Germinal center (tissue), 1 donor: ENCODE measurements at regions not wholly inside any gene's neighbourhood (a gene's known extent, or its start where the extent isn't known, plus 50 kb on each side); places are given as distances from the start of the nearest gene placed in this dataset.

Experiments used
- DNase-seq: peaks from one replicate; pipeline ENCODE4 v3.0.0; 2012; ENCODE audit warnings: mixed read lengths, low spot score

DNA sequence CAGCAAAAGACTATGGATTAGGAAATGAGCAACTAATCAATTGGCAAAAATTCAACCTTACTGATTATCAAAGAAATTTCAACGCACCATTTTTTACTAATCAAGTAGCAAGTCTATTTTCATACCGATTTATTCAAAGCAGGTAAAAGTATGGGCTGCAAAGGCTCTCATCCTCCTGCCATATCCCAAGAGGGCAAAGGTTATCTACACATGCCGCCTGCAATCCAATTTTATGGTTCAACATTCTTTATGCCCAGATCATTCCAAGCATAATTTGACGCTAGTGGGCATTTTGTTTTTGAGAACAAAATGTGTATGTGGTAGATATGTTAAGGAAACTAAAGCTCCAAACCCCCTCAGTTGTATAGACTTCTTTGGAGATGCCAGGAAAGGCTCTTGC is 270.6 kb downstream of the MAF start:
- no peak for DNase-seq

DNA sequence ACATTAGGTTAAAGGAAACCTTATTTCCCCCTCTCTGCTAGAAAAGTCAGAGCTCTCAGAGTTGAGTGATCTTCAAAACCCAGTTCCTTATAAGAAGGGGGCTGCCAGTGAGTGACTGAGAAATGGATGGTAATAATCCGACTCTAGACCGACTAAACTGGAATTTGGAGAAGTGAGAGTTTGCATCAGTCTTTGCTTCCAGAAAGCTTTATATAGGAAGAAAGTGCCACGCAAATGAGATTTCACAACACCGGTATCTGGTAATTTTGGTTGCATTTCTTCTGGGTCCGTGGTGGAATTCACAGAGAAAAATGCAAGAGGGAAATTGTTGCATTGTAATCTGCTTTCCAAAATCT is 271.4 kb downstream of the MAF start:
- no peak for DNase-seq

DNA sequence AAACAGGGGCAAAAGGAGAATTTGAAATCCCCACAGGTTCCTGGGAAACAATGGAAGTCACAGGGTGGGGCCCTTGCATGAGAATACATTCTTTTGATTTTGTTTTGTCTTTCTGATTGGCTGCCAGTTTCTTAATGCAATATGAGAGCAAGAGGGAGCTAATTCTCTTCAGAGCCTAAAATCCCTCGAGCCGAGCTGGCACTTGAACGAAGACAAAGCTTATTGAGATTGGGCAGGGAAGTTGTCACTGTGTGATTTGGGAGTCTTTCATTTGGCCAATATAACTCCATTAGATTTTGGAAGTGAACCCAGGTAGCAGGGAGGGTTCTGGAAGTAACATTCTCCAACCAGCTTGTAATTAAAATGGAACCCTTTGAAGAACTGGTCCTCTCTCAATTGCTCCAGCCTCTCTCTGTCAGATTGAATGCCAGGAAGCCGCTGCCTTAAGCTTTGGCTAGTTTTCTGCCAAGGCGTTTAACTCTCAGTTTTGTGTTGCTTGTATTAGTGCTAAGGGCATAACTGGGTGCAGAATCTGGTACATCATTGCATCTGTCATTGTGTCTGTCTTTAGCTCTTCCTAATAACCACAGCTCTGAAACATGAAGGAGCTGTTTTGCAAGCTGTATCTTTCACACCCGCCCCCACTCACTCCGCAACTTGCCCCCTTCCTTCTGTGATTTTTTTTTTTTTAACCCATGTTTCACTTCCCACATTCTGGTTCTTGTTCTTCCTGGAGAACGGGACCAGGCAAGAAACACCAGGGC is 272.0 kb downstream of the MAF start:
- DNase-seq, result no peak

DNA sequence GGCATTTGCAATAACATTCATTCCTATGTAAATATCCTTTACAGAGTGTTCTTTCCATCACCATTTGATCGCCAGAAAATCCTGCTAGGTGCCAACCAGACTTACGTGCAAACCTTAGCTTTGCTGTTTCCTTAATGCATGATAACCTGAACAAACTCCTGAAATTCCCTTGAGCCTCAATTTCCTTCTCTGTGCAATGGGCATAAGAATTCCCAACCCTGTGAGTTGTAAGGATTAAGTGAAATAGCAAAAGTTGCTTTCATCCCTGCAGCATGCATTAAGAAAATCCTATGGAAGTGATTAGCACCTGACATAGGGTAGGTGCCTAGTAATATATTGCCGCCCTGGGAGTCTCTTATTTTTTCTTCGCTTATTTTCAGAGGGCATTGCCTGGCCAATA is 272.7 kb downstream of the MAF start:
- no peak for DNase-seq

DNA sequence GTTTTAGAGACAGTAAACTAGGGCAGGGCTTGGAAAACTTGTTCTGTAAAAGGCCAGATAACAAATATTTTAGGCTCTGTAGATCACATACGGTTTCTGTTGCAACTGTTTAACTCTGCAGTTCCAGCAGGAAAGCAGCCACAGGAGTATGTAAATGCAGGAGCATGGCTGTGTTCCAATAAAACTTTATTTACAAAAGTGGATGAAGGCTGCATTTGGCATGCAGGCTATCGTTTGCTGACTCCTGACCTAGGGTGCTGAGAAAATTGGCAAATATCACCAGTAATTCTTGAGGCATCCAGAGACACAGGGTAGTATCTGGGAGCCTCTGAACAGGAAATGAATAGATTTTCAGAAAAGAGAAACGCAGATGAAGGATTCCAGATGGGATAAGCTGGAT is 274.0 kb downstream of the MAF start:
- no peak for DNase-seq

DNA sequence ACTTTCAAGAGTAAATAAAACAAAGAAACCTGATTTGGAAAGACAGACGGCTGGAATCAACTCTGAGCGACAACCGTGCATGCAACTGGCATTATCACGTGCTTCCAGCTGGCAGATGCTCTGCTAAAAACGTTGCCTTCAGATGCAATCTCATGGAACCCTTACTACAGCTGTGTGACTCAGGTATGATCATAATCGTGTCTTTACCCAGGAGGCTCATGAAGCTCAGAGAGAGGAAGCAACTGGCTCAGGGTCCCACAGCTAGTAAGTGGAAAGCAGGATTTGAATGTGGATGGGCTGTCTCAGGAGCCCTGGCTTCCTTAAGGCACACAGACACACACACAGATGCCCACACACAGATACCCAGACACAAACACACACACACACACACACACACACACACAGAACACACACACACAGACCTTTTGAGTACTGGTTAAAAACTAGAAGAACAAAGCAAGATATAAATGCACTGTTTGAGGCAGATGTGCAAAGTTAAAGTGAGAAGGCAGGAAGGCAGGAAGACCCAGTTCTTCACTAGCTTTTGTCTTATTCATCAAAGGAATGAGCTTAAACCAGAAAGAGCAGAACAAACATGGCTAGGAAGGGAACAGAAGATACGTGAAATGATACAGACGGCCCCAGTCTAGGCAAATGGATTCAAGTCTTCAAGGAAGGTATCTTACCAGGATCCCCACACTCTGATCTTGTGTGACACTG is 275.2 kb downstream of the MAF start:
- DNase-seq, result no peak

DNA sequence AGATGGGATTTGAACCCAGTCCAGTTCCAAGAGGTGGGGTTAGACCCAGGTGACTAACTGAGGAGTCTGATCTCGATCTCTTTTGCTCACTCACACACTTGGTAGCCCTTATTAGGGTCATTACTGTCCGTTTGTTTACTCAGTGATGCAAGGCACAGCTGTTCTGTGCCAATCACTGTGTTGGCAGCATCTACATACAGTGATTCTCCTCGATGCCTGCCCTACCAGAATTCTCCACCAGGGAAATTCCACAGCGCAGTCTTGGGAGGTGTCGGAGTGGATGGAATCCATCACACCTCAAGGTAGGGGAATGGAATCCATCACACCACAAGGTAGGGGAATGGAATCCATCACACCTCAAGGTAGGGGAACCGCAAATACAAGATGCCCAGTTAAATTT is 279.6 kb downstream of the MAF start:
- no peak for DNase-seq

DNA sequence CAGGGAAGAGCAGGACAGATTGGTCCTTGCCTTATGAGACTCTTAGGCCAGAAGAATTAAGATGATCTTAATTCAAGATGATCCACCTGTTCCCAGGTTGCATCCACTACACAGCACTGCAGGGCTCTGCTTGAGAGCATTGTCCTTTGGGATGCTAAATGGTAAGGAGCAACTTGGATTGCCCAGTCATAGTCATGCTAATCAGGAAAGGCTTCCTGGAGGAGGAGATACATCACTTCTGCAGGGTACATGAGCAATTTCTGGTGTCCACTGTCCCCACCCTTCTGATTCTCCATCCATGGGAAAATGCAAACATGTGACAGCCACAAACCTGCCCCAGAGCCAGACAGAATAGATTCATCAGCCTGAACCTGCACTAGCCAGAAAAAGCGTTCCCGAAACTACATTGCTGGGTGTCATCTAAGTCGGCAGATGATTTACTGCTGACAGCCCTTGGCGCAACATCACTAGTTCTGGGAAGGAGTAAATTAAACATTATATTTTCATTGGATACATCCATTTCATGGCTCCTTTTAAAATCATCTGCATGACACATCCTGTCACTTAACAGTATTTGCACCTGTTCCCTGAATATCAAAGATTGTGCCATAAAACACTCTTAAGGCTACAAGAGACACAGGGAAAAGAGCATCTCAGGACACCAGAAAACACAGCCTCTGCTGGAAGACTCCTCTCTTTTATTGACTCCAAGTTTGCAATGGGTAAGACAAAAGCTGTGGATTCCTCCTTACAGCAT is 282.2 kb downstream of the MAF start:
- no peak for DNase-seq

DNA sequence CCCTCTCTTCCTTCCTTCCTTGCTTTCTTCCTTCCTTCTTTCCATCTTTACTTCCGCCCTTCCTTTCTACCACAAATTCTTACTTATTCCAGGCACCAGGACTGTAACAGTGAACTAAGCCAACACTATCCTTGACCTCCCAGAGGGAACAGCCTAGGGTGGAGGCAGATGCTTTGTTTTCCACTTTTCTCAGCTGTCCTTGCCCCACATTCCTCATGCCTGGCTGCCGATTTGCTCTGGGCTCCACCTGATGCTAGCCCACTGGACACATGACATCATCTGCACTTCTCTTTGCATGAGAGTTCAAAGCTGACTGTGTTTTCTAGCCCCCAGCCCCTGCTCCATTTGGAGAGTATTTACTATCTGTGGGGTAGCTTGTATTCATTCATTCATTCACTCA is 283.0 kb downstream of the MAF start:
- DNase-seq, result no peak

DNA sequence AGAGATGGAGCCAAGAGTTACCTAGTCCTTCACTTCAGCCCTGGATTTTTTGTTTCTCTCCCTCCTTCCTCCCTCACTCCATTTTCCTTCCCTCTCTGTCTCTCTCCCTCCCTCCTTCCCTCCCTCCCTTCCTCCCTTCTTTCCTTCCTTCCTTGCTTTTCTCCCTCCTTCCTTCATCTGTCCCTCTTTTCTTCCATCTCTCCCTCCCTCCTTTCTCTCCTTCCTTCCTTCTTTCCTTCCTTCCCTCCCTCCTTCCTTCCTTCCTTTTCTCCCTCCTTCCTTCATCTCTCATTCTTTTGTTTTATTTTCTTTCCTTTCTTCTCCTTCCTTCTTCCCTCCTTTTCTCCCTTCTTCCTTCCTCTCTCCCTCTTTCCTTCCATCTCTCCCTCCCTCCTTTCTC is 283.5 kb downstream of the MAF start:
- DNase-seq, result no peak

DNA sequence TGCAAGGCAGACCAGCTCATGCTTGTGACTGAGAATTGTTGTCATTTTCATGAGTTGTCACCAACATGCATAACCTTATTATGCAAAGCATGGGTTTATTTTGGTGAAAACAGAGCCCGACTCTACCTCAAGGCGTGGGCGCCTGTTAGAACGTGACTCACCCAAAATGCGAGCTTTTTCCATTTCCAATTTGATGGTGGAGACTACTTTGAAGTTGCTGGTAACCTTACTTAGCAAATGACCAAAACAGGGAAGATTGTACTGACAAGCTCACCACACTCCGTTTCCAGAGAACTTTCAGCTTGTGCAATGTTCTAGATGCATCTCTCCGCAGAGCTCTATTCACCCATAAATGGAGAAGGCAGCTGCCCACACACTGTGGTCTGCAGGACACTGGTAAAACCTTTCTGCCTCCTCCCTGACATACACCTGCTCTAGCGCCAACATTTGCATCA is 284.5 kb downstream of the MAF start:
- peak; percentile 60 for DNase-seq

DNA sequence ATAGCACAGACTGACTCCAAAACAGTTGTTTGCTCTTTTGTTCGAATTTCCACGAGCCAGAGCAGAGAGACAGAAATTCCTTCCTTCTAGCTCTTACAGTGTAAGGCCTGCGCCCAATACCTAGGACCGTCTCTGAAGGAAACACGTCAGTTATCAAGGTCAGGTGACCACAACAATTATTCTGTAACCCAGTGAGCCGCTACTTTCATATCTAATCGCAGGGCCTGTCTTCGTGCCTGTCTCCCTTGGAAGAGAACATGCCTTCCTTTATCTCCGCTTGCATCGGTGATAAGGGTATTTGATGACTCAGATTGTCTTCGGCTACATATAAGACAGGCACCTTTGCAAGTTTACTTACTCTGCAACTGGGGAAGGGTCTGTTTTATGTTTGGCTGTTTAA is 288.0 kb downstream of the MAF start:
- no peak for DNase-seq

DNA sequence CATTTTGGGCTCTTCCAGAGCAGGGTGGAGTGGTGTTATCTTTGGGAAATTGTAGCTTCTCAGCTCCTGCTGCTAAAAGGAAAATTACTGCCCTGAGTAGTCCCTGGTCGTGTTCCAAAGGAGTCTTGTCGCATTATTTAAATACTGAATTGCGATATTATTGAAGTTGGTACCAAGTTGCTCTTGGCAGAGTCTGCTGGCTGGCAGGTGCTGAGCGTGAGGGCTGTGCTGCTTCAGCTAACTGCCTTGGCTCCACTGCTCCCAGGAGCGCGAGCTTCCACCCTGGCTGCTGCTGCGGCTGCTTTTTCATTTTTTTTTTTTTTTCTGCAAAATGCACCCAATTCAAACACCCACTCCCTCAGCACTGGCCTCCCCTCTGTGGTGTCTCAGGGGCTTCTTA is 289.8 kb downstream of the MAF start:
- no peak for DNase-seq

DNA sequence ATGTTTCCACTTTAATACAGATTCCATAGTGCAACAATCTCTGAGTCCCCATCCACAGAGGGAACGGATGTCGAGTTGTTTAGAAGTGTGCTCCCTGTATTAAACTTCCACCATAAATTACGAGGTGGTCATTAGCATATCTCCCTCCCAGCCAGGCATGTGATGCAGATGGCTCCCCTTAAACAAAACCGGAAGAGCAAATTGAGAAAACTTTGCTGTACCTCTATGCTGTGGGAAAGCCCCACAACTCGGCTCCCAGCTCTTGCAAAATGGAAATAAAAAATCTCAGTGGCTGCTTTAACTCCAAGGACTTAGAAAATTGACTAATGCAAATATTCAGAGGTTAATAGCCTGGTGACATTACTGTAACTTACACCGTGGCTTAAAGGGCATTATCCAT is 290.9 kb downstream of the MAF start:
- peak; percentile 16 for DNase-seq

DNA sequence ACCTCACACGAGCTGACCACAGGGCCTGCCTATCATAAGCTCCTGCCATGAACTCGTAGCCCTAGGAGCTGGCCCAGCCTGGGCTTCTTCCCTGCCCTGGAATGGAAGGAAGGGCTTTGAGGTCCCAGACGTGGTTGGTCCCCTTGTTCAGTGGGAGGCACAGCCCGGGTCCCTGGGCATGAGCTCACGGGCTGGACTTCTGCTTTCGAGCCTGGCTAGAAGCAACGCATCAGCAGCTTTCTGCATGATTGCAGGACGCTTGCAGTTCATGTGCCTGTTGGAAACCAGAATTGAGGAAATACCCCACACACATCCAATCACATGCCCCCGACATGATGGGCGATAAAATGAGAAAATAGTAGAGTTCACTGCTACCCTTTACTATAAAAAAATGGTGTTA is 293.3 kb downstream of the MAF start:
- peak; percentile 24 for DNase-seq

DNA sequence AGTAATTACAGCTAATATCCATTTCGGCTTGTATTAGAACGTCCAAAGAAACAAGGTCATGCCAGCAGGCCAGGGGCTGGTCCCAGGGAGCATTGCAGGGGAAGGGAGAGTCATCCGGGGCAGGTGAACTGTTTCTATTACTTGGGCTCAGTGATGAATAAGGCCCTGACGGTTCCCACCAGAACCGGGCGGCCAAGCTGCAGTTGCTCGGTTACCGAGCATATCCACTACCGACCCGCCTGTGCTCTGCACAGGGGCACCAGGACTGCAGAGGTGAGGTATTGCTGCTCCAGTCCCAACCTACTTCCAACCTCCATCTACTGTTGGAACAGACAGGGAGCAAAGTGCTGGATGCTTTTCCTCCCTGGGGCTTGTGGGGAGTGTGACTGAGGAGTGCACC is 295.5 kb downstream of the MAF start:
- no peak for DNase-seq

DNA sequence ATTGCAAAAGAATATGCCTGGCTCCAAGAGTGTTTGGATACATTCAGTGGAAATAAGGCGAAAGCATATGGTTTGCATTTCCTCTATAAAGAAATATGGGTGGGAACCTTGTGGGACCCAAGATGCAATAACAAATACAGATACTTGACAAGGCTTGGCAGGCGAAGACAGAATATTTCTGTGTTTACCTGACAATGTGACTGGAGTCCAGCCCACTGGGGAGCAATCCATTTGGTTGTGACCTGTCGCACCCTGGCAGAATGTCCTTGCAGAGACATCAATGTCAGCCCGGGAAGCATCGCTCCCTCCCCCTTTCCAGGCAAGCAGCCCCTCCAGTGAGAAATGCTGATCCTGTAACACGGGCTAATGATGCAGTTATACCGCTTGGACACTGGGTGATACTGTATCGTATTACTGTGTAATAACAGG is 296.6 kb downstream of the MAF start:
- DNase-seq, result no peak

DNA sequence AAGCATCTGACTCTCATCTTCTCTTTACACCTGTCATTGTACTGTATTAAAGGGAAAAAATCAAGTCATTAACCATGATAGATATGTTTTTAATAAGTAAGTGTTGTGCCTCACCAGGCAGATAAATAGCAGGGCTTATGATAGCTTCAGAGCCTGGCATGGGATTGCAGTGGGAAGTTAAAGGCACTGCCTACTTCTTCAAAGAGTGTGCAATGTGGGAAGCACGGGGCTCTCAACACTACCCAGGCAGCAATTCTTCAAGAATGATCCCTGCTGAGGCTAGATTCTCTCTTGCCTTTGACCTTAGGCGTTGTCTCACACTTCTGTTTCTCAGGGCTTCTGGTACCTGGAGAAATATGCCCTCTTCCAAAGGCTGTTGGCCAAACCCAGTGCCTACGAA is 297.3 kb downstream of the MAF start:
- no peak for DNase-seq

DNA sequence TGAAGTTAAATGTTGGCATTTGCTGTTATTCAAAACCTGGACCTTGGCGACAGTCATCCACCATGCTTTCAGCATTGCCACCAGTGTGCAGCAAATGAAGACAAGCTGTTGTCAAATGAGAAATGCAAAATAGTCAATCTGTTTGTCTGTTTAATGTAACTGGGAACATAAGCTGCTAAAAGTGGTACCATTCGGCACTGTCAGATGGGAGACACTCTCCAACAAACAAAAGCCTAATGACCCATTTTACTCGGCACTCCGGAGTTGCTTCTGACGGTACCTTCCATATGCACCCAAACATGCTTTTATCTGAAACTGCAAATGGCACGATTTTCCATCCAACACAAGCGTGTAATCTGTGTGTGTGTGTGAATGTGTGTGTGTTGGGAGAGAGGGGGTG is 297.8 kb downstream of the MAF start:
- DNase-seq, result no peak

DNA sequence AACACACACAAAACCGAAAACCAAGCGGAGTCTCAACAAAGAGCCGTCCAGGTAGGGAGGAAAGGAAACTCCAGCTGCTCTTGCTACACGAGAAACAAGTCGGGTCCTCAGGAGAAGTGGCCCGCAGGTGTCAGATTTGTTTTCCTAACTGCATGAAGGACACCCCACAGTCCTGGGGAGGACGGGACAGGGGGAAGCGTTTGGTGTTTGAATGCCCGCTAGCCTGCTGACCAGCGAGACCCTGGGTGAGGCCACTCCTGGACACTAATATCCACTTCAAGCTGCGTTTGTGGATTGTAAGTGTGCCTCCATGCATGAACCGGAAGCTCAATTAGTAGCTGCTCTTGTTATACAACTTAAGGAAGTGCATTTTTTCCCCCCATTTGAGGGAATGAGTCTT is 299.5 kb downstream of the MAF start:
- no peak for DNase-seq

DNA sequence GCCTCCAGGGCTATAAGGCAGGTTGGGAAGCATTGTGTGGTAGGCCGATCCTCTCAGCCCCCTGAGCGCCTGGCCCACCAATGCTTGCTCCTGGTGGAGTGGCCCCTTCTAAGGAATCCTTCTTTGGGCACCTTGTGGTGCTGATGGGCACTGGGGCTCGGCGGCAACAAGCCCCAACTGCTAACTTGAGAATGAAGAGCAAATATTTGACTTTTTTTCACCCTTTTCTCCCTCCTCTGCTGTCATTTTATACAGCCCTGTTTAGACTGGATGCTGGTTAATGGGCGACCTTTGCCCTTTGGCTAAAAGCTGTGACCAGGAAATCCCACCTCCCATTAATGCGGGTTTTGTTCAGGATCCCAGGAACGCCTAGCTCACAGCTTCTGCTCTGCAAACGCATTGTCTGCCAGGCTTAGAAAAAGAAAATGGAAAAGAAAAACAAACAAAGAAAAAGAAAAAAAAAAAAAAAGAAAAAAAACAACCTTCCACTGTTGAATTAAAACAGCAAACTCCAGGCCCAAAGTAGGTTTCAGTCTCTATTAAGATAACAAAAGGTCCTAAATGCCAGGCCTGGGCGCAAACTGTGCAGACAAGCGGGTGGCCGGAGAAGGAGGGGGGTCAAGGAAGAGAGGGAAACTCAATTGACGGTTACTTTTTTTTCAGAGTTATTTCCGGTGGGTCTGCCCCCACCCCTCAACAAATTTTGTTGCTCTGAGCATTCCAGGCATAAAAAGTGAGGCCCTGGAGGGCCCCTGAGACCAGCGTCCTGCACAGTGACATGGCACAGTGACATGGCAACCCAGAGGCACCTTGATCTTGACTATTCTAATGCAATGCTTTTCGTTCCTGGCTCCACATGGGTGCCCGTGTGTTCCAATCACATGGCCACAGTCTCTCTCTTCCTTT is 301.4 kb downstream of the MAF start:
- no peak for DNase-seq

DNA sequence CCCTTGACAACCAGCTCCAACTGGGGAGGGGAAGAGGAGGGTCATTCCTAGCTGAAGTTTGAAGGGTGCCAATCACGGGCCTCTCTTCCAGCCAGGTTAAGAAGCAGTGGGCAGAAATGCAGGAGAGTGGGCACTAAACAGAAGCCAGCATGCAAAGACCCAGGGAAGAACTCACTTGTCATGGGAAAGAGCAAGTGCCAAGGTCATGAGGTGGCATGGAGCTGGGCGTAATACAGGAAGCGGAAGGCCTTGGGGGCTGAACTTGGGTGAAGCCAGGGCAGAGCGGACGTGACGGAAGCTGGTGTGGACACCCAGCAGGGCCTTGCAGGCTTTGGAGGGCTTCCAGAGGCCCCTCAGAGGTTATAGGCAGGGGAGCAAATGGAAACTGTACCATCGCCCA is 302.1 kb downstream of the MAF start:
- DNase-seq, result no peak
